ENCODE measurements at regions not wholly inside any gene's neighbourhood (a gene's known extent, or its start where the extent isn't known, plus 50 kb on each side); places are given as distances from the start of the nearest gene placed in this dataset.
A peak's percentile ranks its signal among the peaks of the same experiment; 100 is the strongest.

GRCh38 chr2:206383669-206384068 lies 59.7 kb upstream of the ADAM23 start:
- no peak overlapping the region for H3K27ac ChIP-seq
- no peak for TF ChIP-seq CTCF (conservative IDR thresholded peaks at IDR 0.05)

- TF ChIP-seq CTCF (conservative IDR thresholded peaks at IDR 0.05): no peak
- no peak overlapping the region for H3K27ac ChIP-seq
These were observed 55.5 kb upstream of the ADAM23 start for GRCh38 chr2:206387808-206388207.

- no peak overlapping the region for H3K27ac ChIP-seq
- TF ChIP-seq CTCF (conservative IDR thresholded peaks at IDR 0.05): no peak
These were observed 54.6 kb upstream of the ADAM23 start for GRCh38 chr2:206388698-206389097.

- TF ChIP-seq CTCF (conservative IDR thresholded peaks at IDR 0.05): no peak
- no peak overlapping the region for H3K27ac ChIP-seq
These were observed 54.2 kb upstream of the ADAM23 start for GRCh38 chr2:206389164-206389563.

GRCh38 chr2:206390181-206390580 lies 53.2 kb upstream of the ADAM23 start:
- H3K27ac ChIP-seq: no peak overlapping the region
- TF ChIP-seq CTCF (conservative IDR thresholded peaks at IDR 0.05): no peak

- TF ChIP-seq CTCF (conservative IDR thresholded peaks at IDR 0.05): peak; percentile 86
- no peak overlapping the region for H3K27ac ChIP-seq
These were observed 51.2 kb upstream of the ADAM23 start for GRCh38 chr2:206392118-206392517.

Measured in VCaP (cell line).